ENCODE measurements at regions not wholly inside any gene's neighbourhood (a gene's known extent, or its start where the extent isn't known, plus 50 kb on each side); places are given as distances from the start of the nearest gene placed in this dataset.
A peak's percentile ranks its signal among the peaks of the same experiment; 100 is the strongest.

- no peak for FAIRE-seq
These were observed 262.7 kb upstream of the GADL1 start for GRCh38 chr3:31157047-31157694.

GRCh38 chr3:31157893-31158620 is 263.6 kb upstream of the GADL1 start:
- no peak for FAIRE-seq

GRCh38 chr3:31159331-31160039 is 265.0 kb upstream of the GADL1 start:
- no peak for FAIRE-seq

- FAIRE-seq = no peak
These were observed 267.4 kb upstream of the GADL1 start for GRCh38 chr3:31161889-31162288.

- FAIRE-seq = no peak
These were observed 269.9 kb upstream of the GADL1 start for GRCh38 chr3:31164381-31164780.

GRCh38 chr3:31165399-31165860 is 271.0 kb upstream of the GADL1 start:
- no peak for FAIRE-seq

- no peak for FAIRE-seq
These were observed 271.9 kb upstream of the GADL1 start for GRCh38 chr3:31166249-31166885.

- no peak for FAIRE-seq
These were observed 273.2 kb upstream of the GADL1 start for GRCh38 chr3:31167666-31168065.

GRCh38 chr3:31170932-31171670 is 276.6 kb upstream of the GADL1 start:
- no peak for FAIRE-seq

GRCh38 chr3:31172336-31172735 is 277.9 kb upstream of the GADL1 start:
- no peak for FAIRE-seq

- no peak for FAIRE-seq
These were observed 278.8 kb upstream of the GADL1 start for GRCh38 chr3:31173118-31173718.

- no peak for FAIRE-seq
These were observed 279.6 kb upstream of the GADL1 start for GRCh38 chr3:31174079-31174478.

- no peak for FAIRE-seq
These were observed 281.6 kb upstream of the GADL1 start for GRCh38 chr3:31176045-31176444.

- FAIRE-seq = no peak
These were observed 284.0 kb upstream of the GADL1 start for GRCh38 chr3:31178467-31178866.

- peak; percentile 38 for FAIRE-seq
These were observed 285.3 kb upstream of the GADL1 start for GRCh38 chr3:31179768-31180167.

GRCh38 chr3:31180274-31180673 is 285.8 kb upstream of the GADL1 start:
- no peak for FAIRE-seq

- no peak for FAIRE-seq
These were observed 287.2 kb upstream of the GADL1 start for GRCh38 chr3:31181661-31182060.

- no peak for FAIRE-seq
These were observed 288.2 kb upstream of the GADL1 start for GRCh38 chr3:31182661-31183060.

- FAIRE-seq = no peak
These were observed 290.0 kb upstream of the GADL1 start for GRCh38 chr3:31184261-31185061.

GRCh38 chr3:31185062-31185357 is 290.5 kb upstream of the GADL1 start:
- no peak for FAIRE-seq

- no peak for FAIRE-seq
These were observed 291.6 kb upstream of the GADL1 start for GRCh38 chr3:31186041-31186440.

- FAIRE-seq = no peak
These were observed 292.9 kb upstream of the GADL1 start for GRCh38 chr3:31187380-31187779.

Measured in colon (tissue), 2 donors.